ENCODE measurements at regions not wholly inside any gene's neighbourhood (a gene's known extent, or its start where the extent isn't known, plus 50 kb on each side); places are given as distances from the start of the nearest gene placed in this dataset.

GRCh38 chr20:57879437-57879778 is 169.6 kb upstream of the PMEPA1 start:
- TF ChIP-seq CTCF (optimal IDR thresholded peaks at IDR 0.05 in 1 of 3, IDR thresholded peaks at IDR 0.05 in 1 of 3, conservative IDR thresholded peaks at IDR 0.05 in 1 of 3; ENCODE audit: extremely low read depth in 1 of 3, insufficient read depth in 2 of 3, low read length in 3 of 3): no peak
- no peak for TF ChIP-seq EZH2 (IDR thresholded peaks at IDR 0.05; ENCODE audit: low read length)
- Histone ChIP-seq H3K4me3 (ENCODE audit: control insufficient read depth in 2 of 3, extremely low read depth in 1 of 3, insufficient read depth in 2 of 3, low read depth in 1 of 3, low read length in 3 of 3) (no peak overlapping the region), H3K9ac (ENCODE audit: control insufficient read depth, extremely low read depth, insufficient read depth, low read length) (no peak overlapping the region), H3K4me2 (ENCODE audit: control insufficient read depth, extremely low read depth, insufficient read depth, low read depth, low read length) (no peak overlapping the region), H3K4me1 (ENCODE audit: control insufficient read depth, extremely low read depth, insufficient read depth, low read length) (no peaks in the 10 kb centered on the region), H3K36me3 (ENCODE audit: control insufficient read depth in 2 of 2, extremely low read depth in 1 of 2, insufficient read depth in 2 of 2, low read length in 2 of 2) (no peaks in the 10 kb centered on the region), H2AFZ (ENCODE audit: control insufficient read depth, low read length) (no peak overlapping the region), H3K27ac (ENCODE audit: control insufficient read depth, insufficient read depth, low read length) (no peak overlapping the region), H3K27me3 (ENCODE audit: control insufficient read depth, extremely low read depth, insufficient read depth, low read length) (peaks cover 70% of the 10 kb centered on the region), H4K20me1 (ENCODE audit: control insufficient read depth, extremely low read depth, insufficient read depth, low read length) (peaks cover 5% of the 10 kb centered on the region), H3K9me1 (ENCODE audit: control insufficient read depth, extremely low read depth, insufficient read depth, low read length) (no peaks in the 10 kb centered on the region), H3K9me3 (ENCODE audit: control insufficient read depth, low read depth, low read length) (no peaks in the 10 kb centered on the region), H3K79me2 (ENCODE audit: control insufficient read depth, insufficient read depth, low read length) (no peaks in the 10 kb centered on the region)
- FAIRE-seq (no peak), DNase-seq (ENCODE audit: low read depth, low spot score) (no peak)
- dilution Hi-C loops (cut with MboI; ENCODE audit: extremely low pct_ligation_motif_present, low sequenced_read_pairs): no loop called here

GRCh38 chr20:57878786-57879424 is 169.1 kb upstream of the PMEPA1 start:
- peaks cover 75% of the 10 kb centered on the region for H3K27me3 ChIP-seq (ENCODE audit: control insufficient read depth, extremely low read depth, insufficient read depth, low read length)
- dilution Hi-C loops (cut with MboI; ENCODE audit: extremely low pct_ligation_motif_present, low sequenced_read_pairs): no loop called here
- H3K4me3 ChIP-seq (ENCODE audit: control insufficient read depth in 2 of 3, extremely low read depth in 1 of 3, insufficient read depth in 2 of 3, low read depth in 1 of 3, low read length in 3 of 3): no peak overlapping the region
- H3K9ac ChIP-seq (ENCODE audit: control insufficient read depth, extremely low read depth, insufficient read depth, low read length): no peak overlapping the region
- FAIRE-seq (no peak), DNase-seq (ENCODE audit: low read depth, low spot score) (no peak)
- H3K27ac ChIP-seq (ENCODE audit: control insufficient read depth, insufficient read depth, low read length): no peak overlapping the region
- no peak for TF ChIP-seq CTCF (optimal IDR thresholded peaks at IDR 0.05 in 1 of 3, IDR thresholded peaks at IDR 0.05 in 1 of 3, conservative IDR thresholded peaks at IDR 0.05 in 1 of 3; ENCODE audit: extremely low read depth in 1 of 3, insufficient read depth in 2 of 3, low read length in 3 of 3)
- no peak for TF ChIP-seq EZH2 (IDR thresholded peaks at IDR 0.05; ENCODE audit: low read length)
- H3K79me2 ChIP-seq (ENCODE audit: control insufficient read depth, insufficient read depth, low read length): no peaks in the 10 kb centered on the region
- H3K4me1 ChIP-seq (ENCODE audit: control insufficient read depth, extremely low read depth, insufficient read depth, low read length): no peaks in the 10 kb centered on the region
- no peaks in the 10 kb centered on the region for H3K9me3 ChIP-seq (ENCODE audit: control insufficient read depth, low read depth, low read length)
- H4K20me1 ChIP-seq (ENCODE audit: control insufficient read depth, extremely low read depth, insufficient read depth, low read length): peaks cover 5% of the 10 kb centered on the region
- H3K9me1 ChIP-seq (ENCODE audit: control insufficient read depth, extremely low read depth, insufficient read depth, low read length): no peaks in the 10 kb centered on the region
- no peaks in the 10 kb centered on the region for H3K36me3 ChIP-seq (ENCODE audit: control insufficient read depth in 2 of 2, extremely low read depth in 1 of 2, insufficient read depth in 2 of 2, low read length in 2 of 2)
- no peak overlapping the region for H2AFZ ChIP-seq (ENCODE audit: control insufficient read depth, low read length)
- no peak overlapping the region for H3K4me2 ChIP-seq (ENCODE audit: control insufficient read depth, extremely low read depth, insufficient read depth, low read depth, low read length)
